Trophoblast cell (in vitro differentiated cells and primary cell): ENCODE measurements at regions not wholly inside any gene's neighbourhood (a gene's known extent, or its start where the extent isn't known, plus 50 kb on each side); places are given as distances from the start of the nearest gene placed in this dataset.

Experiments used
- DNase-seq, 2 donors: peaks; one replicate each; pipeline ENCODE4 v3.0.0-alpha.2; 2016
- H2AFZ ChIP-seq: 2 replicates; pipeline ENCODE4 v1.6.1; 2013; ENCODE audit warnings: low read length, moderate library complexity, mild to moderate bottlenecking; ENCODE audit not compliant: insufficient read depth, poor library complexity
- H2AK5ac ChIP-seq: 2 replicates; pipeline ENCODE4 v1.6.1; 2013; ENCODE audit warnings: mild to moderate bottlenecking, low read length
- H2BK120ac ChIP-seq: 2 replicates; pipeline ENCODE4 v1.6.1; 2013; ENCODE audit warnings: low read length, mild to moderate bottlenecking, moderate library complexity; ENCODE audit not compliant: insufficient read depth, poor library complexity
- H2BK12ac ChIP-seq: 2 replicates; pipeline ENCODE4 v1.6.1; 2013; ENCODE audit warnings: mild to moderate bottlenecking, low read length, moderate library complexity
- H2BK5ac ChIP-seq: 2 replicates; pipeline ENCODE4 v1.6.1; 2013; ENCODE audit warnings: low read length, low read depth, moderate library complexity, mild to moderate bottlenecking; ENCODE audit not compliant: poor library complexity
- H3K14ac ChIP-seq: 2 replicates; pipeline ENCODE4 v1.6.1; 2013; ENCODE audit warnings: mild to moderate bottlenecking, low read length
- H3K18ac ChIP-seq: 2 replicates; pipeline ENCODE4 v1.6.1; 2013; ENCODE audit warnings: mild to moderate bottlenecking, low read length
- H3K23ac ChIP-seq: 2 replicates; pipeline ENCODE4 v1.6.1; 2013; ENCODE audit warnings: low read length
- H3K27ac ChIP-seq: 2 replicates; pipeline ENCODE4 v1.5.1; 2013; ENCODE audit warnings: low read depth, mild to moderate bottlenecking, inconsistent platforms, low read length, moderate library complexity
- H3K27me3 ChIP-seq: 2 replicates; pipeline ENCODE4 v1.6.1; 2013; ENCODE audit warnings: inconsistent platforms, mild to moderate bottlenecking, low read length, moderate library complexity; ENCODE audit not compliant: insufficient read depth
- H3K36me3 ChIP-seq, 2 experiments: 1 replicate in 1 of 2; 2 replicates in 1 of 2; pipeline ENCODE4 v1.6.1; 2013; ENCODE audit warnings: low read length in 2 of 2, mild to moderate bottlenecking in 2 of 2, moderate library complexity in 1 of 2; ENCODE audit not compliant: insufficient read depth in 2 of 2, control insufficient read depth in 1 of 2
- H3K4ac ChIP-seq: 2 replicates; pipeline ENCODE4 v1.6.1; 2013; ENCODE audit warnings: low read depth, mild to moderate bottlenecking, low read length, moderate library complexity
- H3K4me1 ChIP-seq, 2 experiments: 1 replicate in 1 of 2; 2 replicates in 1 of 2; pipeline ENCODE4 v1.6.1; 2013; ENCODE audit warnings: low read length in 2 of 2, mild to moderate bottlenecking in 2 of 2, moderate library complexity in 1 of 2; ENCODE audit not compliant: insufficient read depth in 2 of 2, control insufficient read depth in 1 of 2
- H3K4me2 ChIP-seq: 2 replicates; pipeline ENCODE4 v1.6.1; 2013; ENCODE audit warnings: inconsistent platforms, mild to moderate bottlenecking, low read length, moderate library complexity
- H3K4me3 ChIP-seq: 2 replicates; pipeline ENCODE4 v1.5.1; 2013; ENCODE audit warnings: mild to moderate bottlenecking, low read depth, low read length, inconsistent platforms
- H3K79me1 ChIP-seq: one replicate; pipeline ENCODE4 v1.6.1; 2013; ENCODE audit warnings: low read length
- H3K79me2 ChIP-seq: 2 replicates; pipeline ENCODE4 v1.6.1; 2013; ENCODE audit warnings: low read length, mild to moderate bottlenecking; ENCODE audit not compliant: control insufficient read depth, insufficient read depth, poor library complexity
- H3K9ac ChIP-seq: 2 replicates; pipeline ENCODE4 v1.6.1; 2013; ENCODE audit warnings: mild to moderate bottlenecking, low read length
- H3K9me3 ChIP-seq: 2 replicates; pipeline ENCODE4 v1.6.1; 2013; ENCODE audit warnings: low read depth, mild to moderate bottlenecking, control low read depth, inconsistent platforms, low read length; ENCODE audit not compliant: insufficient read depth
- H4K12ac ChIP-seq: 2 replicates; pipeline ENCODE4 v1.6.1; 2013; ENCODE audit warnings: low read depth, mild to moderate bottlenecking, low read length, moderate library complexity
- H4K8ac ChIP-seq: 2 replicates; pipeline ENCODE4 v1.6.1; 2013; ENCODE audit warnings: low read depth, mild to moderate bottlenecking, low read length, moderate library complexity
- H4K91ac ChIP-seq: one replicate; pipeline ENCODE4 v1.6.1; 2013; ENCODE audit warnings: low read depth, mild to moderate bottlenecking, low read length, moderate library complexity
- WGBS: extraction: QIAGEN DNeasy Blood & Tissue Kit; methylation state at CpG from one replicate; pipeline ENCODE4 v1.1.7; 2013; ENCODE audit warnings: missing lambda C conversion rate; ENCODE audit not compliant: insufficient read length, insufficient coverage; ENCODE audit errors: extremely low coverage; 5-methylcytosine and 5-hydroxymethylcytosine counted together

- no peak overlapping the region for H3K23ac ChIP-seq
- H4K8ac ChIP-seq, result no peak overlapping the region
- peaks cover 2 to 13% of the 10 kb centered on the region in 2 experiments for H3K4me1 ChIP-seq
- H3K4me2 ChIP-seq, result no peak overlapping the region
- peaks cover 3% of the 10 kb centered on the region for H3K9me3 ChIP-seq
- H2BK12ac ChIP-seq, result no peak overlapping the region
- no peak overlapping the region for H3K4ac ChIP-seq
- H4K12ac ChIP-seq, result no peak overlapping the region
- no peaks in the 10 kb centered on the region for H3K27me3 ChIP-seq
- H2AFZ ChIP-seq, result no peak overlapping the region
- H2BK120ac ChIP-seq, result no peak overlapping the region
- no peak overlapping the region for H3K18ac ChIP-seq
- WGBS, result no CpG with 5 or more reads among the region's 12 CpGs
- H3K27ac ChIP-seq, result no peak overlapping the region
- no peak overlapping the region for H3K9ac ChIP-seq
- H2BK5ac ChIP-seq, result no peak overlapping the region
- H3K79me1 ChIP-seq, result no peaks in the 10 kb centered on the region
- no peak for DNase-seq
- H3K4me3 ChIP-seq, result no peak overlapping the region
- no peaks in the 10 kb centered on the region for H3K79me2 ChIP-seq
- H2AK5ac ChIP-seq, result no peak overlapping the region
- no peak overlapping the region for H4K91ac ChIP-seq
- H3K14ac ChIP-seq, result no peak overlapping the region
- H3K36me3 ChIP-seq, result no peaks in the 10 kb centered on the region
These were observed 340.1 kb downstream of the MATN1 start for GRCh38 chr1:30383221-30383711.

- Histone ChIP-seq H2BK5ac (no peak overlapping the region), H3K4me3 (no peak overlapping the region), H2AK5ac (no peak overlapping the region), H3K18ac (no peak overlapping the region), H2BK12ac (no peak overlapping the region), H3K9me3 (peaks cover 3% of the 10 kb centered on the region), H4K12ac (no peak overlapping the region), H3K36me3 (no peaks in the 10 kb centered on the region), H2BK120ac (no peak overlapping the region), H3K4ac (no peak overlapping the region), H4K8ac (no peak overlapping the region), H3K4me1 (peaks cover 2 to 13% of the 10 kb centered on the region in 2 experiments), H3K23ac (no peak overlapping the region), H3K4me2 (no peak overlapping the region), H3K27ac (no peak overlapping the region), H3K27me3 (no peaks in the 10 kb centered on the region), H4K91ac (no peak overlapping the region), H3K79me1 (no peaks in the 10 kb centered on the region), H3K79me2 (no peaks in the 10 kb centered on the region), H3K14ac (no peak overlapping the region), H3K9ac (no peak overlapping the region), H2AFZ (no peak overlapping the region)
- DNase-seq, result no peak
- WGBS, result no CpG with 5 or more reads among the region's 2 CpGs
These were observed 340.9 kb downstream of the MATN1 start for GRCh38 chr1:30382496-30382895.

- WGBS, result no CpG with 5 or more reads among the region's 7 CpGs
- H3K4ac ChIP-seq, result no peak overlapping the region
- DNase-seq, result no peak
These were observed 341.6 kb downstream of the MATN1 start for GRCh38 chr1:30381671-30382365.

DNA sequence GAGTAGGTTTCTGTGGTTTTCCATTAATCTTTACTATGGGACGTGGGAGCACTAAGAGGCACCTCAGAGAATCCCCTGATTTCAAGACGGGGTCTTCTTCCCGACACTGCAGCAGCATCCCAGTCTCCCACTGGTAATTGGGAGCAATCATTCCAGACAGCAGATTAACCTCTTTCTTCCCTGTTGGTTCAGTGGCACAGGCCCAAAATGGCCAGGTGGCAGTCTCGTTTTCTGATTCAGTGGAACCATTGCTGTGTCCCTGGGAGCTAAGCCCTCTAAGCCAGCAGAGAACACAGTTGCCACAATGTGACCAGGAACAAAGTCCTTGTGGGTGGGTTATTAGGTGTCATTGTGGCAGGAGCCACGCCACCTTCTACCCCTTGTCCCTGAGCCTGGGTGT lies 342.1 kb downstream of the MATN1 start:
- Histone ChIP-seq H3K14ac (no peak overlapping the region), H3K27ac (no peak overlapping the region), H4K8ac (no peak overlapping the region), H3K23ac (no peak overlapping the region), H2BK12ac (no peak overlapping the region), H4K12ac (no peak overlapping the region), H3K4me2 (no peak overlapping the region), H3K4ac (no peak overlapping the region), H3K79me2 (no peaks in the 10 kb centered on the region), H3K9me3 (no peaks in the 10 kb centered on the region), H3K36me3 (no peaks in the 10 kb centered on the region), H3K4me3 (no peak overlapping the region), H2BK5ac (no peak overlapping the region), H2AK5ac (no peak overlapping the region), H3K27me3 (no peaks in the 10 kb centered on the region), H3K18ac (no peak overlapping the region), H3K4me1 (peaks cover 2 to 13% of the 10 kb centered on the region in 2 experiments), H2AFZ (no peak overlapping the region), H4K91ac (no peak overlapping the region), H3K9ac (no peak overlapping the region), H3K79me1 (no peaks in the 10 kb centered on the region), H2BK120ac (no peak overlapping the region)
- DNase-seq, result no peak
- no CpG with 5 or more reads among the region's 5 CpGs for WGBS

More at GRCh38 chr1:30381671-30382365, 341.6 kb downstream of the MATN1 start:
- H3K23ac ChIP-seq, result no peak overlapping the region
- no peak overlapping the region for H2AFZ ChIP-seq
- no peak overlapping the region for H3K4me3 ChIP-seq
- H3K14ac ChIP-seq, result no peak overlapping the region
- H3K36me3 ChIP-seq, result no peaks in the 10 kb centered on the region
- H3K18ac ChIP-seq, result no peak overlapping the region
- no peaks in the 10 kb centered on the region for H3K79me1 ChIP-seq
- no peaks in the 10 kb centered on the region for H3K9me3 ChIP-seq
- no peak overlapping the region for H3K27ac ChIP-seq
- no peak overlapping the region for H4K8ac ChIP-seq
- H2BK12ac ChIP-seq, result no peak overlapping the region
- H3K4me2 ChIP-seq, result no peak overlapping the region
- H3K4me1 ChIP-seq, result peaks cover 2 to 13% of the 10 kb centered on the region in 2 experiments
- H3K79me2 ChIP-seq, result no peaks in the 10 kb centered on the region
- no peak overlapping the region for H4K12ac ChIP-seq
- no peak overlapping the region for H3K9ac ChIP-seq
- H2AK5ac ChIP-seq, result no peak overlapping the region
- H2BK120ac ChIP-seq, result no peak overlapping the region
- no peak overlapping the region for H4K91ac ChIP-seq
- no peaks in the 10 kb centered on the region for H3K27me3 ChIP-seq
- H2BK5ac ChIP-seq, result no peak overlapping the region
